WTC11 (cell line): ENCODE measurements at regions not wholly inside any gene's neighbourhood (a gene's known extent, or its start where the extent isn't known, plus 50 kb on each side); places are given as distances from the start of the nearest gene placed in this dataset.

Source experiments
- ATAC-seq: fragments of 200-7000 bp; cut with Tn5 transposase; 2 replicates; pipeline ENCODE4 v1.10.0; 2021; ENCODE audit warnings: mild to moderate bottlenecking, moderate library complexity
- CTCF ChIA-PET: fragments of 300-600 bp; sonication (Branson Sonifier 250); formaldehyde crosslinking; loops from one replicate; lab custom pipeline; 2021; ENCODE audit warnings: antibody characterized with exemption; lab: Charles Lee
- POLR2A ChIA-PET: fragments of 350-600 bp; sonication (Branson Sonifier 250); formaldehyde crosslinking; loops from one replicate; lab custom pipeline; 2021; ENCODE audit warnings: antibody characterized with exemption; lab: Charles Lee
- DNase-seq: peaks from one replicate; pipeline ENCODE4 v3.0.0; 2021; ENCODE audit warnings: low spot score
- H3K27ac Mint-ChIP-seq: 2 replicates; pipeline ENCODE4 v1.8.0; 2021; ENCODE audit warnings: mixed read lengths
- H3K27me3 Mint-ChIP-seq: 2 replicates; pipeline ENCODE4 v1.8.0; 2021; ENCODE audit warnings: low read depth, mild to moderate bottlenecking, moderate library complexity, mixed read lengths
- H3K36me3 Mint-ChIP-seq: 2 replicates; pipeline ENCODE4 v1.8.0; 2021; ENCODE audit warnings: mixed read lengths
- H3K4me1 Mint-ChIP-seq: 2 replicates; pipeline ENCODE4 v1.8.0; 2022; ENCODE audit warnings: mixed read lengths
- H3K4me3 Mint-ChIP-seq: 2 replicates; pipeline ENCODE4 v1.8.0; 2021; ENCODE audit warnings: mild to moderate bottlenecking, moderate library complexity, mixed read lengths
- H3K9me3 Mint-ChIP-seq: 2 replicates; pipeline ENCODE4 v1.8.0; 2021; ENCODE audit warnings: mixed read lengths
- CBFB ChIP-seq: sonication (generic); formaldehyde crosslinking; IDR thresholded peaks from 2 replicates; pipeline ENCODE4 v1.8.1; 2022; ENCODE audit warnings: mild to moderate bottlenecking, low read depth, missing genetic modification reagents
- ESRRA ChIP-seq: sonication (generic); formaldehyde crosslinking; IDR thresholded peaks from 2 replicates; pipeline ENCODE4 v1.8.1; 2022; ENCODE audit warnings: mild to moderate bottlenecking, missing genetic modification reagents, borderline replicate concordance
- FOXK1 ChIP-seq: sonication (generic); formaldehyde crosslinking; IDR thresholded peaks from 2 replicates; pipeline ENCODE4 v1.8.0; 2022; ENCODE audit warnings: mild to moderate bottlenecking, moderate library complexity, missing genetic modification reagents
- GTF2I ChIP-seq: fragments of 250-450 bp; sonication (Bioruptor Pico); conservative IDR thresholded peaks from 2 replicates; pipeline ENCODE4 v1.4.0; 2021; ENCODE audit warnings: mild to moderate bottlenecking
- IRF2 ChIP-seq: sonication (generic); formaldehyde crosslinking; IDR thresholded peaks from 2 replicates; pipeline ENCODE4 v1.8.0; 2022; ENCODE audit warnings: low read depth, missing genetic modification reagents, borderline replicate concordance
- MYBL2 ChIP-seq: sonication (generic); formaldehyde crosslinking; IDR thresholded peaks from 2 replicates; pipeline ENCODE4 v1.8.1; 2023; ENCODE audit warnings: mild to moderate bottlenecking, moderate library complexity, missing genetic modification reagents
- NR2C2 ChIP-seq: sonication (generic); formaldehyde crosslinking; IDR thresholded peaks from 2 replicates; pipeline ENCODE4 v1.8.0; 2022; ENCODE audit warnings: mild to moderate bottlenecking, missing genetic modification reagents
- SMAD4 ChIP-seq: sonication (generic); formaldehyde crosslinking; IDR thresholded peaks from 2 replicates; pipeline ENCODE4 v1.8.0; 2022; ENCODE audit warnings: mild to moderate bottlenecking, missing genetic modification reagents
- SP1 ChIP-seq: sonication (generic); formaldehyde crosslinking; conservative IDR thresholded peaks from 2 replicates; pipeline ENCODE4 v1.8.1; 2022; ENCODE audit warnings: missing genetic modification reagents
- ZBTB21 ChIP-seq: sonication (generic); formaldehyde crosslinking; IDR thresholded peaks from 2 replicates; pipeline ENCODE4 v1.8.1; 2023; ENCODE audit warnings: mild to moderate bottlenecking, missing genetic modification reagents, borderline replicate concordance
- ZNF121 ChIP-seq: sonication (generic); formaldehyde crosslinking; IDR thresholded peaks from 2 replicates; pipeline ENCODE4 v1.8.0; 2023; ENCODE audit warnings: missing genetic modification reagents
- ZNF317 ChIP-seq: sonication (generic); formaldehyde crosslinking; IDR thresholded peaks from 2 replicates; pipeline ENCODE4 v1.8.1; 2023; ENCODE audit warnings: low read depth, mild to moderate bottlenecking, moderate library complexity, missing genetic modification reagents, borderline replicate concordance
- ZNF396 ChIP-seq: fragments of 250-450 bp; sonication (Bioruptor Pico); IDR thresholded peaks from 2 replicates; pipeline ENCODE4 v1.8.0; 2021; ENCODE audit warnings: mild to moderate bottlenecking, moderate library complexity, borderline replicate concordance
- ZNF416 ChIP-seq: fragments of 250-450 bp; sonication (Bioruptor Pico); IDR thresholded peaks from 2 replicates; pipeline ENCODE4 v1.9.0; 2021; ENCODE audit warnings: mild to moderate bottlenecking, inconsistent platforms
- TF ChIP-seq, protein P1 (sequence below): fragments of 200-600 bp; IDR thresholded peaks from 2 replicates; pipeline ENCODE4 v1.8.0; 2022; ENCODE audit warnings: antibody characterized with exemption
- TF ChIP-seq, protein P2 (sequence below): sonication (generic); formaldehyde crosslinking; IDR thresholded peaks from 2 replicates; pipeline ENCODE4 v1.8.1; 2023; ENCODE audit warnings: mild to moderate bottlenecking, moderate library complexity, missing genetic modification reagents
- TF ChIP-seq, protein P3 (sequence below): fragments of 250-450 bp; sonication (Bioruptor Pico); IDR thresholded peaks from 2 replicates; pipeline ENCODE4 v1.8.0; 2021; ENCODE audit warnings: mild to moderate bottlenecking
- TF ChIP-seq, protein P4 (sequence below): sonication (generic); formaldehyde crosslinking; IDR thresholded peaks from 2 replicates; pipeline ENCODE4 v1.8.1; 2023; ENCODE audit warnings: mild to moderate bottlenecking, missing genetic modification reagents, moderate library complexity
- TF ChIP-seq, protein P5 (sequence below): fragments of 250-450 bp; sonication (Bioruptor Pico); IDR thresholded peaks from 2 replicates; pipeline ENCODE4 v1.9.0; 2021; ENCODE audit warnings: mild to moderate bottlenecking

DNA sequence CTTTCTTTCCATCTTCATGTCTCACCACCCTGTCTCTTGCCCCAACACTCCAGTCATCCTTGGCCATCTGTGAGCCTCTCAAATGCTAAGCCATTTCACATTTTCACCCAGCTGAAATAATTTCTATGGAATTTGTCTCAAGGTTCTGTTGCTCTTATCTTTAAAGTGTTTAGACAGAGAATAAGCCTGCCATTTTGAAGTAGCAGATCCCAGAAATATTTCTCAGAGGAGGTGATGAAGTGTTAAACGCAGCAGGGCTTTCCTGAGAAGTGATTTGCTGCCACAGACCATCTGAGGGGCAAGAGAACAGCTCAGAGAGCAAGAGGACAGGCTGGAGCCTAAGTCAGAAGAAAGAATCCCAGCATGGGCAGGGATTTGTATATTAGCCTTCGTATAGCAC lies 71.6 kb upstream of the CLMN start:
- ATAC-seq (no peak), DNase-seq (no peak)
- Mint-ChIP-seq H3K4me3 (no peak overlapping the region), H3K9me3 (peaks cover 29% of the 10 kb centered on the region), H3K27me3 (peaks cover 2% of the 10 kb centered on the region; the same call in 1 of the 2 replicates), H3K27ac (no peak overlapping the region), H3K36me3 (peaks cover 7% of the 10 kb centered on the region; the same call in 1 of the 2 replicates), H3K4me1 (peaks cover 3% of the 10 kb centered on the region; the same call in 1 of the 2 replicates)
- ChIA-PET POLR2A (no interaction called here), CTCF (interaction anchor here (1.4 kb wide), 1 partner anchor 51 kb away, joined by 4 read pairs; no protein-coding TSS in a partner anchor)
- no peak for TF ChIP-seq NR2C2 (CRISPR knock-in tag)
- no peak for TF ChIP-seq ESRRA
- TF ChIP-seq, protein P1, sequence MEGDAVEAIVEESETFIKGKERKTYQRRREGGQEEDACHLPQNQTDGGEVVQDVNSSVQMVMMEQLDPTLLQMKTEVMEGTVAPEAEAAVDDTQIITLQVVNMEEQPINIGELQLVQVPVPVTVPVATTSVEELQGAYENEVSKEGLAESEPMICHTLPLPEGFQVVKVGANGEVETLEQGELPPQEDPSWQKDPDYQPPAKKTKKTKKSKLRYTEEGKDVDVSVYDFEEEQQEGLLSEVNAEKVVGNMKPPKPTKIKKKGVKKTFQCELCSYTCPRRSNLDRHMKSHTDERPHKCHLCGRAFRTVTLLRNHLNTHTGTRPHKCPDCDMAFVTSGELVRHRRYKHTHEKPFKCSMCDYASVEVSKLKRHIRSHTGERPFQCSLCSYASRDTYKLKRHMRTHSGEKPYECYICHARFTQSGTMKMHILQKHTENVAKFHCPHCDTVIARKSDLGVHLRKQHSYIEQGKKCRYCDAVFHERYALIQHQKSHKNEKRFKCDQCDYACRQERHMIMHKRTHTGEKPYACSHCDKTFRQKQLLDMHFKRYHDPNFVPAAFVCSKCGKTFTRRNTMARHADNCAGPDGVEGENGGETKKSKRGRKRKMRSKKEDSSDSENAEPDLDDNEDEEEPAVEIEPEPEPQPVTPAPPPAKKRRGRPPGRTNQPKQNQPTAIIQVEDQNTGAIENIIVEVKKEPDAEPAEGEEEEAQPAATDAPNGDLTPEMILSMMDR = no peak
- no peak for TF ChIP-seq ZNF396 (CRISPR knock-in tag)
- no peak for TF ChIP-seq IRF2 (CRISPR knock-in tag)
- TF ChIP-seq, protein P2, sequence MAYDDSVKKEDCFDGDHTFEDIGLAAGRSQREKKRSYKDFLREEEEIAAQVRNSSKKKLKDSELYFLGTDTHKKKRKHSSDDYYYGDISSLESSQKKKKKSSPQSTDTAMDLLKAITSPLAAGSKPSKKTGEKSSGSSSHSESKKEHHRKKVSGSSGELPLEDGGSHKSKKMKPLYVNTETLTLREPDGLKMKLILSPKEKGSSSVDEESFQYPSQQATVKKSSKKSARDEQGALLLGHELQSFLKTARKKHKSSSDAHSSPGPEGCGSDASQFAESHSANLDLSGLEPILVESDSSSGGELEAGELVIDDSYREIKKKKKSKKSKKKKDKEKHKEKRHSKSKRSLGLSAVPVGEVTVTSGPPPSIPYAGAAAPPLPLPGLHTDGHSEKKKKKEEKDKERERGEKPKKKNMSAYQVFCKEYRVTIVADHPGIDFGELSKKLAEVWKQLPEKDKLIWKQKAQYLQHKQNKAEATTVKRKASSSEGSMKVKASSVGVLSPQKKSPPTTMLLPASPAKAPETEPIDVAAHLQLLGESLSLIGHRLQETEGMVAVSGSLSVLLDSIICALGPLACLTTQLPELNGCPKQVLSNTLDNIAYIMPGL = no peak
- no peak for TF ChIP-seq SMAD4 (CRISPR knock-in tag)
- TF ChIP-seq ZNF317 = no peak
- TF ChIP-seq FOXK1 = no peak
- TF ChIP-seq, protein P3, sequence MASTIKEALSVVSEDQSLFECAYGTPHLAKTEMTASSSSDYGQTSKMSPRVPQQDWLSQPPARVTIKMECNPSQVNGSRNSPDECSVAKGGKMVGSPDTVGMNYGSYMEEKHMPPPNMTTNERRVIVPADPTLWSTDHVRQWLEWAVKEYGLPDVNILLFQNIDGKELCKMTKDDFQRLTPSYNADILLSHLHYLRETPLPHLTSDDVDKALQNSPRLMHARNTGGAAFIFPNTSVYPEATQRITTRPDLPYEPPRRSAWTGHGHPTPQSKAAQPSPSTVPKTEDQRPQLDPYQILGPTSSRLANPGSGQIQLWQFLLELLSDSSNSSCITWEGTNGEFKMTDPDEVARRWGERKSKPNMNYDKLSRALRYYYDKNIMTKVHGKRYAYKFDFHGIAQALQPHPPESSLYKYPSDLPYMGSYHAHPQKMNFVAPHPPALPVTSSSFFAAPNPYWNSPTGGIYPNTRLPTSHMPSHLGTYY (CRISPR knock-in tag) = no peak
- no peak for TF ChIP-seq GTF2I (CRISPR knock-in tag)
- no peak for TF ChIP-seq CBFB
- TF ChIP-seq, protein P4, sequence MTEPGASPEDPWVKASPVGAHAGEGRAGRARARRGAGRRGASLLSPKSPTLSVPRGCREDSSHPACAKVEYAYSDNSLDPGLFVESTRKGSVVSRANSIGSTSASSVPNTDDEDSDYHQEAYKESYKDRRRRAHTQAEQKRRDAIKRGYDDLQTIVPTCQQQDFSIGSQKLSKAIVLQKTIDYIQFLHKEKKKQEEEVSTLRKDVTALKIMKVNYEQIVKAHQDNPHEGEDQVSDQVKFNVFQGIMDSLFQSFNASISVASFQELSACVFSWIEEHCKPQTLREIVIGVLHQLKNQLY (CRISPR knock-in tag) = no peak
- TF ChIP-seq ZBTB21 = no peak
- no peak for TF ChIP-seq ZNF416 (CRISPR knock-in tag)

DNA sequence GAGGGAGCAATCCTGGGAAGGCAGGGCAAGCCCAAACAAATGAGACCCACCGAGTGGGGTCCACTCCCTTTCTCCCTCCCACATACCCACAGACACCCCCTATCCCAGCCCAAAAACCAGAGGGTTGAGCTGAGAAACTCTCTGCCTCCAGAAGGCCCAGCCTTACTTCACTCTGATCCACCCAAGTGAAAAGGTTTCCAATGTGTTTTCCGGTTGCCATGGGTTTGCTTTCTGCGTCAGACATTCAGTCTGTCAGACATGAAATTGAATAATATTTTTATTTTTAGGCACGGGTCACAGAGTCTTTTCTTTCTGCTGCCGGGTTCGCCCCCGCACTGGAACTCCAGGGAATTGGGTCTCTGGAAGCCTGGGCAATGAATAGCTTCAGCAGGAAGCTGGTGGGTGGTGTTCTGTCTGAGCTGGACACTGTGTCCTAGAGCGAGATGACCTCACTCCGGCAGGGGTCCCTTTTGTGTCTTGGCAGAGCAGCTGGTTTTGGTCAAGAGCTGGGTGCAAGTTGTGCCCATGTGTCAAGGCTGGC lies 69.8 kb upstream of the CLMN start:
- Mint-ChIP-seq H3K27me3 (peaks cover 2% of the 10 kb centered on the region; the same call in 1 of the 2 replicates), H3K27ac (no peak overlapping the region), H3K4me1 (peaks cover 3% of the 10 kb centered on the region; the same call in 1 of the 2 replicates), H3K9me3 (peaks cover 26% of the 10 kb centered on the region), H3K36me3 (peaks cover 7% of the 10 kb centered on the region; the same call in 1 of the 2 replicates), H3K4me3 (no peak overlapping the region)
- POLR2A ChIA-PET = no interaction called here
- DNase-seq (no peak), ATAC-seq (no peak)
- CTCF ChIA-PET = no interaction called here
- no peak for TF ChIP-seq ZNF121 (CRISPR knock-in tag)
- TF ChIP-seq, protein P3 (CRISPR knock-in tag) = no peak
- TF ChIP-seq, protein P1 = no peak
- no peak for TF ChIP-seq MYBL2 (CRISPR knock-in tag)
- TF ChIP-seq SMAD4 (CRISPR knock-in tag) = no peak
- TF ChIP-seq, protein P2 = no peak
- TF ChIP-seq ESRRA = no peak
- TF ChIP-seq, protein P5, sequence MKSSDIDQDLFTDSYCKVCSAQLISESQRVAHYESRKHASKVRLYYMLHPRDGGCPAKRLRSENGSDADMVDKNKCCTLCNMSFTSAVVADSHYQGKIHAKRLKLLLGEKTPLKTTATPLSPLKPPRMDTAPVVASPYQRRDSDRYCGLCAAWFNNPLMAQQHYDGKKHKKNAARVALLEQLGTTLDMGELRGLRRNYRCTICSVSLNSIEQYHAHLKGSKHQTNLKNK = no peak
- no peak for TF ChIP-seq SP1 (CRISPR knock-in tag)
